ENCODE measurements at regions not wholly inside any gene's neighbourhood (a gene's known extent, or its start where the extent isn't known, plus 50 kb on each side); places are given as distances from the start of the nearest gene placed in this dataset.

- TF ChIP-seq POLR2A (IDR thresholded peaks at IDR 0.05) (no peak), CTCF (IDR thresholded peaks at IDR 0.05) (no peak), EP300 (IDR thresholded peaks at IDR 0.05) (no peak)
These were observed 464.3 kb upstream of the DEPDC1 start for GRCh38 chr1:68961143-68961542.

Data from sigmoid colon (tissue), 4 donors.